ENCODE measurements at regions not wholly inside any gene's neighbourhood (a gene's known extent, or its start where the extent isn't known, plus 50 kb on each side); places are given as distances from the start of the nearest gene placed in this dataset.

DNA sequence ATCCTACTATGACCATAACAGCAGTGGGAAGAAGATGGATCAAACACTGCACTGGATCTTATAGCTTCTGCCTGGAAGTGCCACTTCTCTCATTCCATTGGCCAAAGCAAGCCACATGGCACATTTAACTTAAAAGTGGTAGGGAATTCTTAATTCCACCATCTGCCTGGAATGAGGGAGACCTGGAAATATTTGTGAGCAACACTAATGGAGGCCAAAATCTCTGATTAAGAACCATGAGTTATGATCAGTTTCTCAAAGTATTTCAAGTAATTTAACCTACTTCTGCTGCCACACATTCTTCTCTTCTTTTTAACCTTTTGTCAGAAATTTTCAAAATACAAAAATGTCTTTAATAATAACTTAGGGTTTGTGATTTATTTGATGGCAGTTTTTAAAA lies 154.0 kb upstream of the C1orf87 start:
- no peak overlapping the region for H3K27ac ChIP-seq

DNA sequence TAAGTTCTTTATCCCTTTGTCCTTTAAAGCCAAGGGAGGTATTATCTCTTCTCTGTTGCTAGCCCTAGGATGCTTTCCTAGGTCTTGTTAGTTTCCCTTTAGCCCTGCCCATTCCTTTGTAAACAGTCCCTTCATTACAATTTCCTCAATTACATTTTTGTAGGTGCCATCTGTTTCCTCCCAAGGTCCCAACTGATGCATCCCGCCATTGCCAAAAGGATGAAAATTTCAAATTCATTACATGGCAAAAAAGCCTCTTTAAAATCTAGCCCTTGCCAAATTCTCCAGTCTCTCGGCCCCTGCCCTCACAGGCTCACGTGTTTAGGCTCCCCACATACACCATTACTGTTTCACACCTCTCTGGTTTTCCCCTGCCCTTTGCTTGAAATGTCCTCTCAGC lies 151.9 kb upstream of the C1orf87 start:
- Histone ChIP-seq H3K36me3 (no peaks in the 10 kb centered on the region), H3K27ac (no peak overlapping the region), H3K4me1 (ENCODE audit: control insufficient read depth in 1 of 2, insufficient read depth in 1 of 2, low read depth in 1 of 2, low read length in 1 of 2) (no peaks in the 10 kb centered on the region), H3K9me3 (no peaks in the 10 kb centered on the region), H3K27me3 (no peaks in the 10 kb centered on the region), H3K4me3 (ENCODE audit: low read depth in 1 of 2, low read length in 1 of 2) (no peak overlapping the region)
- TF ChIP-seq, protein P1, sequence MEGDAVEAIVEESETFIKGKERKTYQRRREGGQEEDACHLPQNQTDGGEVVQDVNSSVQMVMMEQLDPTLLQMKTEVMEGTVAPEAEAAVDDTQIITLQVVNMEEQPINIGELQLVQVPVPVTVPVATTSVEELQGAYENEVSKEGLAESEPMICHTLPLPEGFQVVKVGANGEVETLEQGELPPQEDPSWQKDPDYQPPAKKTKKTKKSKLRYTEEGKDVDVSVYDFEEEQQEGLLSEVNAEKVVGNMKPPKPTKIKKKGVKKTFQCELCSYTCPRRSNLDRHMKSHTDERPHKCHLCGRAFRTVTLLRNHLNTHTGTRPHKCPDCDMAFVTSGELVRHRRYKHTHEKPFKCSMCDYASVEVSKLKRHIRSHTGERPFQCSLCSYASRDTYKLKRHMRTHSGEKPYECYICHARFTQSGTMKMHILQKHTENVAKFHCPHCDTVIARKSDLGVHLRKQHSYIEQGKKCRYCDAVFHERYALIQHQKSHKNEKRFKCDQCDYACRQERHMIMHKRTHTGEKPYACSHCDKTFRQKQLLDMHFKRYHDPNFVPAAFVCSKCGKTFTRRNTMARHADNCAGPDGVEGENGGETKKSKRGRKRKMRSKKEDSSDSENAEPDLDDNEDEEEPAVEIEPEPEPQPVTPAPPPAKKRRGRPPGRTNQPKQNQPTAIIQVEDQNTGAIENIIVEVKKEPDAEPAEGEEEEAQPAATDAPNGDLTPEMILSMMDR (IDR thresholded peaks at IDR 0.05), result no peak

More for the DNA sequence above, 154.0 kb upstream of the C1orf87 start:
- no peaks in the 10 kb centered on the region for H3K36me3 ChIP-seq
- no peaks in the 10 kb centered on the region for H3K27me3 ChIP-seq
- TF ChIP-seq, protein P1 (IDR thresholded peaks at IDR 0.05), result no peak
- H3K4me1 ChIP-seq (ENCODE audit: control insufficient read depth in 1 of 2, insufficient read depth in 1 of 2, low read depth in 1 of 2, low read length in 1 of 2), result no peaks in the 10 kb centered on the region
- no peaks in the 10 kb centered on the region for H3K9me3 ChIP-seq
- no peak overlapping the region for H3K4me3 ChIP-seq (ENCODE audit: low read depth in 1 of 2, low read length in 1 of 2)

DNA sequence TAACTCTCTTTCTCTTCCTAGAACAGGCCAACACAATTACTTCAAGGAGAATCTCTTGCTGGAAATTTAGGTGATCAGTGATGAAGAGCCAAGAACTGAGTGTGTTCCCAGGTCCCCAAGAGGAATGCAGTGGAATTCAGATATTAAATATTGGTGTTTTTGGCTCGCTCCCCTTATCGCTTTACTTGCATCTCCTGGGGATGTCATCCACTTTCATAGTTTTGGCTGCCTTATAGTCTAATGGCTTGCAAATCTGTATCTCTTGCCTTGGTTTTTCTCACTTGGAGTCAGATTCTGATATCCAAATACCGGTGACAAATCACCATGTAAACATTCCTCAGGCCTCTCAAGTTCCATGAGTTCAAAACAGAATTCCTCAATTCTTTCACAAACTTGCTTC lies 151.0 kb upstream of the C1orf87 start:
- TF ChIP-seq, protein P1 (IDR thresholded peaks at IDR 0.05), result no peak

DNA sequence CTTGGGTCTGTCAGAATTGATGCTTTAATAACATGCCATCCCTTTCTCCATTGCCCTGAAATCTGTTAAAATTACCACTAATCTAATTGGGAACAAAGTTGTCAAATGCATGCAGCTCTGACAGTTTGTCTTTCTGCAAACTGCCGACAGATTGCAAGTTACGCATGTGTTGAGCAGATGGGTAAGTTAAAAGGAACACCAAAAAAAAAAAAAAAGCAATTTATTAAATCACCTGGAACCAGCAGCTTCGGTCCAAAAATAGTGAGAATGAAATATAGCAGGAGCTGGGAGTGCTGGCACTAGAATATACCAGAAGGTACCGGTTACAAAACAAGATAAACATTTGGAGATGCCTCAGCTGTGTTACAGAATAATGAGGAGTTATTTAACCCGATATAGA lies 149.6 kb upstream of the C1orf87 start:
- Histone ChIP-seq H3K36me3 (no peaks in the 10 kb centered on the region), H3K4me3 (ENCODE audit: low read depth in 1 of 2, low read length in 1 of 2) (no peak overlapping the region), H3K4me1 (ENCODE audit: control insufficient read depth in 1 of 2, insufficient read depth in 1 of 2, low read depth in 1 of 2, low read length in 1 of 2) (no peaks in the 10 kb centered on the region), H3K9me3 (no peaks in the 10 kb centered on the region), H3K27me3 (no peaks in the 10 kb centered on the region), H3K27ac (no peak overlapping the region)
- TF ChIP-seq, protein P1 (IDR thresholded peaks at IDR 0.05), result no peak

More for the DNA sequence above, 151.0 kb upstream of the C1orf87 start:
- no peak overlapping the region for H3K27ac ChIP-seq
- no peaks in the 10 kb centered on the region for H3K9me3 ChIP-seq
- H3K4me1 ChIP-seq (ENCODE audit: control insufficient read depth in 1 of 2, insufficient read depth in 1 of 2, low read depth in 1 of 2, low read length in 1 of 2), result no peaks in the 10 kb centered on the region
- H3K36me3 ChIP-seq, result no peaks in the 10 kb centered on the region
- H3K4me3 ChIP-seq (ENCODE audit: low read depth in 1 of 2, low read length in 1 of 2), result no peak overlapping the region
- H3K27me3 ChIP-seq, result no peaks in the 10 kb centered on the region

DNA sequence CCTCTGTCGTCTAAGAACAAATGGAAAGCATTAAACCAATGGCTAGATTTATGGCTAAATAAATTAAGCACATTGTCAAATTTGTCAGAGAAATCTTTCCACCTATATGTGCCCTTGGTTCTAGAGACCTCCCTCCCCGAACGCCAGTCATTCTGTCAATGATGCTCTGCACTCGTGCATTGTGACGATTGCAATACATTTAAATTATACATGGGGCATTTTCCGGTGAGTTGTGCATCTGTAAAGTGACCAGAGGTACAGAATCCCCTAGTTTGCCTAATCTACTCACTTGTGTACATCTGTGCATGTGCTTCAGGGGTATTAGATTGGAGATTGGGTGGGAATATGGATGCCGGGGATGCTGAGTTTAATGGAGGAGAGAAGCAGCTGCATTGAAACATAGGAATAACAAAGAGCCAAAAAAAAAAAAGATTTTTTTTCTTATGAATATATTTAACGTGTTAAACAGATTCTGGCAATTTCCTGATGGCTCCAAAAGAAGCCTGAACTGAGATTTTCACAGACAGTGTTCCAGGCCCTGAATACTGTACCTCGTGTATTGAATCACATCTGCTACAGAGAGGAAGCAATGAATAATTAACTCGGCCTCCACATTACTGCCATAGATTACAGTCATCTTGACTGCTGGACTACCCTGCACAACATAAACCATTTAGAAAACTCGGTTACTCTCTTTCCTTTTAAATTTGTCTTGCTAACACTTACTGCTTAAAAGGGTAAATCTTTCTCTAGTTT lies 149.0 kb upstream of the C1orf87 start:
- Histone ChIP-seq H3K27ac (no peak overlapping the region), H3K4me3 (ENCODE audit: low read depth in 1 of 2, low read length in 1 of 2) (no peak overlapping the region), H3K4me1 (ENCODE audit: control insufficient read depth in 1 of 2, insufficient read depth in 1 of 2, low read depth in 1 of 2, low read length in 1 of 2) (no peaks in the 10 kb centered on the region), H3K27me3 (no peaks in the 10 kb centered on the region), H3K36me3 (no peaks in the 10 kb centered on the region), H3K9me3 (no peaks in the 10 kb centered on the region)
- TF ChIP-seq, protein P1 (IDR thresholded peaks at IDR 0.05), result no peak
